H9 (cell line): ENCODE measurements at regions not wholly inside any gene's neighbourhood (a gene's known extent, or its start where the extent isn't known, plus 50 kb on each side); places are given as distances from the start of the nearest gene placed in this dataset.

ENCODE experiments used
- DNase-seq: peaks from one replicate; pipeline ENCODE4 v3.0.0-alpha.2; 2017
- H2AFZ ChIP-seq: one replicate; pipeline ENCODE4 v1.6.1; 2013; ENCODE audit warnings: mild to moderate bottlenecking, low read length, control low read depth, moderate library complexity
- H2AK5ac ChIP-seq: 2 replicates; pipeline ENCODE4 v1.6.1; 2013; ENCODE audit warnings: low read length, control low read depth, mixed read lengths; ENCODE audit not compliant: insufficient read length
- H2BK120ac ChIP-seq: one replicate; pipeline ENCODE4 v1.6.1; 2013; ENCODE audit warnings: low read depth, mild to moderate bottlenecking, low read length, control low read depth, inconsistent platforms; ENCODE audit not compliant: poor library complexity, severe bottlenecking
- H2BK12ac ChIP-seq: 2 replicates; pipeline ENCODE4 v1.6.1; 2013; ENCODE audit warnings: low read length, control low read depth, mixed read lengths, low read depth; ENCODE audit not compliant: insufficient read length
- H2BK15ac ChIP-seq: 2 replicates; pipeline ENCODE4 v1.6.1; 2013; ENCODE audit warnings: low read depth, low read length, control low read depth
- H2BK20ac ChIP-seq: one replicate; pipeline ENCODE4 v1.6.1; 2013; ENCODE audit warnings: low read depth, mild to moderate bottlenecking, low read length, control low read depth, inconsistent platforms; ENCODE audit not compliant: poor library complexity, severe bottlenecking
- H2BK5ac ChIP-seq: 2 replicates; pipeline ENCODE4 v1.6.1; 2013; ENCODE audit warnings: low read length, control low read depth, mixed read lengths; ENCODE audit not compliant: insufficient read length
- H3K14ac ChIP-seq: 2 replicates; pipeline ENCODE4 v1.6.1; 2013; ENCODE audit warnings: low read length, control low read depth; ENCODE audit not compliant: insufficient read depth
- H3K18ac ChIP-seq: 2 replicates; pipeline ENCODE4 v1.6.1; 2013; ENCODE audit warnings: low read depth, mild to moderate bottlenecking, mixed read lengths, low read length, control low read depth; ENCODE audit not compliant: insufficient read length
- H3K23ac ChIP-seq: 2 replicates; pipeline ENCODE4 v1.6.1; 2013; ENCODE audit warnings: low read length, control low read depth, mixed read lengths, low read depth; ENCODE audit not compliant: insufficient read length
- H3K23me2 ChIP-seq: 2 replicates; pipeline ENCODE4 v1.6.1; 2013; ENCODE audit warnings: low read depth, mild to moderate bottlenecking, mixed read lengths, low read length, control low read depth; ENCODE audit not compliant: insufficient read length, poor library complexity, severe bottlenecking
- H3K27ac ChIP-seq: 2 replicates; pipeline ENCODE4 v1.5.1; 2013; ENCODE audit warnings: low read length, control low read depth, mixed read lengths, low read depth; ENCODE audit not compliant: insufficient read length
- H3K27me3 ChIP-seq: 2 replicates; pipeline ENCODE4 v1.6.1; 2013; ENCODE audit warnings: low read length, control low read depth, inconsistent platforms; ENCODE audit not compliant: insufficient read depth
- H3K4ac ChIP-seq: 2 replicates; pipeline ENCODE4 v1.6.1; 2013; ENCODE audit warnings: low read depth, mild to moderate bottlenecking, control low read depth, inconsistent platforms, low read length, moderate library complexity
- H3K4me1 ChIP-seq: 2 replicates; pipeline ENCODE4 v1.6.1; 2013; ENCODE audit warnings: low read length, control low read depth, inconsistent platforms; ENCODE audit not compliant: insufficient read depth
- H3K4me2 ChIP-seq: 2 replicates; pipeline ENCODE4 v1.6.1; 2013; ENCODE audit warnings: low read length, control low read depth, mixed read lengths; ENCODE audit not compliant: insufficient read length, insufficient read depth
- H3K56ac ChIP-seq: 2 replicates; pipeline ENCODE4 v1.6.1; 2013; ENCODE audit warnings: low read depth, mild to moderate bottlenecking, mixed read lengths, low read length, control low read depth; ENCODE audit not compliant: insufficient read length
- H3K79me1 ChIP-seq: 2 replicates; pipeline ENCODE4 v1.6.1; 2013; ENCODE audit warnings: low read depth, mild to moderate bottlenecking, moderate library complexity, low read length, control low read depth, inconsistent platforms; ENCODE audit not compliant: insufficient read depth, poor library complexity, severe bottlenecking
- H3K79me2 ChIP-seq: 2 replicates; pipeline ENCODE4 v1.6.1; 2013; ENCODE audit warnings: low read length, control low read depth, inconsistent platforms; ENCODE audit not compliant: insufficient read depth
- H3K9ac ChIP-seq: 2 replicates; pipeline ENCODE4 v1.6.1; 2013; ENCODE audit warnings: low read length, control low read depth, mixed read lengths; ENCODE audit not compliant: insufficient read length; ENCODE audit errors: extremely low read depth
- H3K9me3 ChIP-seq: one replicate; pipeline ENCODE4 v1.6.1; 2013; ENCODE audit warnings: low read depth, low read length, inconsistent platforms; ENCODE audit not compliant: control insufficient read depth
- H3T11ph ChIP-seq: one replicate; pipeline ENCODE4 v1.6.1; 2013; ENCODE audit warnings: mild to moderate bottlenecking, low read length, control low read depth, inconsistent platforms
- H4K20me1 ChIP-seq: one replicate; pipeline ENCODE4 v1.6.1; 2013; ENCODE audit not compliant: control insufficient read depth, insufficient read length, insufficient read depth
- H4K5ac ChIP-seq: 2 replicates; pipeline ENCODE4 v1.6.1; 2013; ENCODE audit warnings: low read depth, mild to moderate bottlenecking, mixed read lengths, low read length, control low read depth; ENCODE audit not compliant: insufficient read length
- H4K8ac ChIP-seq: replicated peaks from 2 replicates; pipeline ENCODE4 v1.6.1; 2013; ENCODE audit warnings: low read length, control low read depth, mixed read lengths, low read depth; ENCODE audit not compliant: insufficient read length
- H4K91ac ChIP-seq: 2 replicates; pipeline ENCODE4 v1.6.1; 2013; ENCODE audit warnings: low read depth, mild to moderate bottlenecking, moderate library complexity, mixed read lengths, low read length, control low read depth; ENCODE audit not compliant: insufficient read length
- H3K27ac Mint-ChIP-seq, 3 experiments: 2 replicates in 2 of 3; 3 replicates in 1 of 3; pipeline ENCODE4 v1.8.0; 2020 to 2021; ENCODE audit warnings: mixed read lengths in 3 of 3, mild to moderate bottlenecking in 1 of 3, moderate library complexity in 1 of 3
- H3K27me3 Mint-ChIP-seq: 2 replicates; pipeline ENCODE4 v1.8.0; 2021; ENCODE audit warnings: low read depth, mild to moderate bottlenecking, moderate library complexity, mixed read lengths
- H3K36me3 Mint-ChIP-seq, 3 experiments: 2 replicates in 2 of 3; 3 replicates in 1 of 3; pipeline ENCODE4 v1.8.0; 2020 to 2021; ENCODE audit warnings: low read depth in 3 of 3, mixed read lengths in 3 of 3; ENCODE audit not compliant: insufficient read depth in 1 of 3
- H3K4me1 Mint-ChIP-seq, 2 experiments: 2 replicates each; pipeline ENCODE4 v1.8.0; 2020; ENCODE audit warnings: mixed read lengths in 2 of 2
- H3K4me3 Mint-ChIP-seq, 2 experiments: 2 replicates in 1 of 2; 3 replicates in 1 of 2; pipeline ENCODE4 v1.8.0; 2020 to 2021; ENCODE audit warnings: mild to moderate bottlenecking in 2 of 2, mixed read lengths in 2 of 2, moderate library complexity in 1 of 2
- H3K9me3 Mint-ChIP-seq, 2 experiments: 2 replicates in 1 of 2; 3 replicates in 1 of 2; pipeline ENCODE4 v1.8.0; 2020; ENCODE audit warnings: mild to moderate bottlenecking in 2 of 2, mixed read lengths in 2 of 2, moderate library complexity in 1 of 2
- WGBS: extraction: QIAGEN DNeasy Blood & Tissue Kit; methylation state at CpG from one replicate; pipeline ENCODE4 v1.1.7; 2013; ENCODE audit warnings: missing lambda C conversion rate, low lambda C conversion rate, mixed read lengths; ENCODE audit not compliant: insufficient read length; ENCODE audit errors: extremely low coverage; 5-methylcytosine and 5-hydroxymethylcytosine counted together
- TF ChIP-seq, protein P1 (sequence below): fragments of 200-600 bp; sonication (generic); conservative IDR thresholded peaks from 3 replicates; pipeline ENCODE4 v1.8.0; 2021; ENCODE audit warnings: antibody characterized with exemption, mild to moderate bottlenecking

- no peaks in the 10 kb centered on the region; the same call in 1 of the 2 replicates for H3K27me3 Mint-ChIP-seq
- H3K9ac ChIP-seq: no peak overlapping the region
- TF ChIP-seq, protein P1, sequence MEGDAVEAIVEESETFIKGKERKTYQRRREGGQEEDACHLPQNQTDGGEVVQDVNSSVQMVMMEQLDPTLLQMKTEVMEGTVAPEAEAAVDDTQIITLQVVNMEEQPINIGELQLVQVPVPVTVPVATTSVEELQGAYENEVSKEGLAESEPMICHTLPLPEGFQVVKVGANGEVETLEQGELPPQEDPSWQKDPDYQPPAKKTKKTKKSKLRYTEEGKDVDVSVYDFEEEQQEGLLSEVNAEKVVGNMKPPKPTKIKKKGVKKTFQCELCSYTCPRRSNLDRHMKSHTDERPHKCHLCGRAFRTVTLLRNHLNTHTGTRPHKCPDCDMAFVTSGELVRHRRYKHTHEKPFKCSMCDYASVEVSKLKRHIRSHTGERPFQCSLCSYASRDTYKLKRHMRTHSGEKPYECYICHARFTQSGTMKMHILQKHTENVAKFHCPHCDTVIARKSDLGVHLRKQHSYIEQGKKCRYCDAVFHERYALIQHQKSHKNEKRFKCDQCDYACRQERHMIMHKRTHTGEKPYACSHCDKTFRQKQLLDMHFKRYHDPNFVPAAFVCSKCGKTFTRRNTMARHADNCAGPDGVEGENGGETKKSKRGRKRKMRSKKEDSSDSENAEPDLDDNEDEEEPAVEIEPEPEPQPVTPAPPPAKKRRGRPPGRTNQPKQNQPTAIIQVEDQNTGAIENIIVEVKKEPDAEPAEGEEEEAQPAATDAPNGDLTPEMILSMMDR: no peak
- H3T11ph ChIP-seq: no peak overlapping the region
- H4K8ac ChIP-seq: no peak overlapping the region
- H2BK15ac ChIP-seq: no peak overlapping the region
- no peak overlapping the region for H4K5ac ChIP-seq
- no CpG with 5 or more reads among the region's 4 CpGs for WGBS
- no peak overlapping the region for H2AFZ ChIP-seq
- H3K4me2 ChIP-seq: no peak overlapping the region
- H3K4me1 Mint-ChIP-seq: peaks cover 5 to 11% of the 10 kb centered on the region in 2 experiments; a peak in 3 of 4 replicates
- DNase-seq: no peak
- no peak overlapping the region for H3K56ac ChIP-seq
- no peaks in the 10 kb centered on the region for H3K79me2 ChIP-seq
- no peaks in the 10 kb centered on the region for H3K79me1 ChIP-seq
- H3K9me3 Mint-ChIP-seq: 0 out of 5 replicates have a peak, but pooled peaks cover 0 to 2% of the 10 kb centered on the region in 2 experiments
- H3K23ac ChIP-seq: no peak overlapping the region
- H2BK12ac ChIP-seq: no peak overlapping the region
- H2BK120ac ChIP-seq: no peak overlapping the region
- H2AK5ac ChIP-seq: no peak overlapping the region
- no peak overlapping the region; a peak in 1 of 5 replicates for H3K4me3 Mint-ChIP-seq
- H2BK20ac ChIP-seq: no peak overlapping the region
- H3K4me1 ChIP-seq: no peaks in the 10 kb centered on the region
- H3K18ac ChIP-seq: no peak overlapping the region
- no peak overlapping the region for H3K4ac ChIP-seq
- no peak overlapping the region for H3K14ac ChIP-seq
- no peaks in the 10 kb centered on the region for H3K36me3 Mint-ChIP-seq
- H3K9me3 ChIP-seq: no peaks in the 10 kb centered on the region
- no peaks in the 10 kb centered on the region for H3K23me2 ChIP-seq
- no peaks in the 10 kb centered on the region; the same call in 1 of the 2 replicates for H3K27me3 ChIP-seq
- H4K91ac ChIP-seq: no peak overlapping the region
- H3K27ac ChIP-seq: no peak overlapping the region
- no peaks in the 10 kb centered on the region for H4K20me1 ChIP-seq
- no peak overlapping the region for H2BK5ac ChIP-seq
- no peak overlapping the region for H3K27ac Mint-ChIP-seq
These were observed 126.1 kb upstream of the CTAGE1 start for GRCh38 chr18:22543769-22544168.
